LNCaP clone FGC (cell line): ENCODE measurements at regions not wholly inside any gene's neighbourhood (a gene's known extent, or its start where the extent isn't known, plus 50 kb on each side); places are given as distances from the start of the nearest gene placed in this dataset.

Experiments used
- DNase-seq: peaks from one replicate; pipeline ENCODE4 v3.0.0-alpha.2; 2011; ENCODE audit warnings: low read depth
- H3K4me3 ChIP-seq: 2 replicates; pipeline ENCODE4 v1.5.1; 2011; ENCODE audit warnings: mild to moderate bottlenecking, low read depth, low read length, control low read depth
- TF ChIP-seq, protein P1 (sequence below): IDR thresholded peaks from 2 replicates; pipeline ENCODE4 v1.5.1; 2012; ENCODE audit warnings: mild to moderate bottlenecking; ENCODE audit not compliant: control insufficient read depth, insufficient read depth; ENCODE audit errors: extremely low read depth

- TF ChIP-seq, protein P1, sequence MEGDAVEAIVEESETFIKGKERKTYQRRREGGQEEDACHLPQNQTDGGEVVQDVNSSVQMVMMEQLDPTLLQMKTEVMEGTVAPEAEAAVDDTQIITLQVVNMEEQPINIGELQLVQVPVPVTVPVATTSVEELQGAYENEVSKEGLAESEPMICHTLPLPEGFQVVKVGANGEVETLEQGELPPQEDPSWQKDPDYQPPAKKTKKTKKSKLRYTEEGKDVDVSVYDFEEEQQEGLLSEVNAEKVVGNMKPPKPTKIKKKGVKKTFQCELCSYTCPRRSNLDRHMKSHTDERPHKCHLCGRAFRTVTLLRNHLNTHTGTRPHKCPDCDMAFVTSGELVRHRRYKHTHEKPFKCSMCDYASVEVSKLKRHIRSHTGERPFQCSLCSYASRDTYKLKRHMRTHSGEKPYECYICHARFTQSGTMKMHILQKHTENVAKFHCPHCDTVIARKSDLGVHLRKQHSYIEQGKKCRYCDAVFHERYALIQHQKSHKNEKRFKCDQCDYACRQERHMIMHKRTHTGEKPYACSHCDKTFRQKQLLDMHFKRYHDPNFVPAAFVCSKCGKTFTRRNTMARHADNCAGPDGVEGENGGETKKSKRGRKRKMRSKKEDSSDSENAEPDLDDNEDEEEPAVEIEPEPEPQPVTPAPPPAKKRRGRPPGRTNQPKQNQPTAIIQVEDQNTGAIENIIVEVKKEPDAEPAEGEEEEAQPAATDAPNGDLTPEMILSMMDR = no peak
These were observed 600.6 kb downstream of the SLITRK1 start for GRCh38 chr13:83281654-83282053.

GRCh38 chr13:83274679-83275078 lies 607.6 kb downstream of the SLITRK1 start:
- no peak overlapping the region for H3K4me3 ChIP-seq
- DNase-seq = no peak
- TF ChIP-seq, protein P1 = no peak

More at GRCh38 chr13:83281654-83282053, 600.6 kb downstream of the SLITRK1 start:
- DNase-seq = no peak
- no peak overlapping the region for H3K4me3 ChIP-seq

- no peak overlapping the region for H3K4me3 ChIP-seq
- TF ChIP-seq, protein P1 = no peak
- DNase-seq = no peak
These were observed 609.5 kb downstream of the SLITRK1 start for GRCh38 chr13:83272652-83273240.

DNA sequence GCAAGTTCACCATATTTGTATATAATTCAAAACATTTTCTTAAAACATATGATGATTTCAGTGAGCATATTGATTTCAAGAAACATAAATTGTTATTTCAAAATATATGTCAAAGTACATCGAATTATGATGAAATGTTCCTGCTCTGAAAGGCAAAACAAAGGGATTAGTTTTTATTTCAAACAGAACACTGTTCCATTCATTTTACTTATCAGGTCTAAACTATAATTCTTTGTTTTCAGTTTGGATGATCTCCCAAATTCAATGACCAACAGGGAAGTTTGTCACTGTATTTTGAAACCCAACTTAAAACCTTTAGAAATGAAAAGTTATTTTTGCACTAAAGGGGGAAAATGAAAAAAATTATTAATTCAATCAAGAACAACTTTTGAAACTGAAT lies 610.2 kb downstream of the SLITRK1 start:
- DNase-seq = no peak
- H3K4me3 ChIP-seq = no peak overlapping the region
- TF ChIP-seq, protein P1 = no peak

- no peak for DNase-seq
- TF ChIP-seq, protein P1 = no peak
- no peak overlapping the region for H3K4me3 ChIP-seq
These were observed 617.0 kb downstream of the SLITRK1 start for GRCh38 chr13:83265279-83265678.

- no peak overlapping the region for H3K4me3 ChIP-seq
- TF ChIP-seq, protein P1 = no peak
- DNase-seq = no peak
These were observed 633.5 kb downstream of the SLITRK1 start for GRCh38 chr13:83248751-83249150.

DNA sequence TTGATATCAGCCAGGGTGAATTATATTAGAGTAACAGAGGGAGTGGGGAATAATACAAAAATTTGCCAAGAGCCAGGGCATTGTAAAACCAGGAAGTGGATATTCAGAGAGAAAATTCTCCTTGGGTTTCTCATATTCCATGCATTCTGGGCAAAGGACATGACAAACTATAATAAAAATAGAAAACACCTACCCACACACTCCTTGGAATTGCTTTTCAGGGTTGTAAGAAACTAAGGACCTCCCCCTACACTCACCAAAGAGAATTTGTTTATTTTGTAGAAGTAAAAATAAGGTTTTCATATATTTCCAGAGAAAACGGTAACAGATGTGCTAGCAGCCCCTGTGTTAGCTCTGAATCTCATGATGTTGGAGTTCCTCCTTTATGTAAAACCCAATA lies 649.6 kb downstream of the SLITRK1 start:
- no peak for DNase-seq
- no peak overlapping the region for H3K4me3 ChIP-seq
- TF ChIP-seq, protein P1 = no peak
